ENCODE measurements at regions not wholly inside any gene's neighbourhood (a gene's known extent, or its start where the extent isn't known, plus 50 kb on each side); places are given as distances from the start of the nearest gene placed in this dataset.

GRCh38 chr5:2307631-2308030 is 424.9 kb upstream of the IRX4 start:
- TF ChIP-seq, protein P1, sequence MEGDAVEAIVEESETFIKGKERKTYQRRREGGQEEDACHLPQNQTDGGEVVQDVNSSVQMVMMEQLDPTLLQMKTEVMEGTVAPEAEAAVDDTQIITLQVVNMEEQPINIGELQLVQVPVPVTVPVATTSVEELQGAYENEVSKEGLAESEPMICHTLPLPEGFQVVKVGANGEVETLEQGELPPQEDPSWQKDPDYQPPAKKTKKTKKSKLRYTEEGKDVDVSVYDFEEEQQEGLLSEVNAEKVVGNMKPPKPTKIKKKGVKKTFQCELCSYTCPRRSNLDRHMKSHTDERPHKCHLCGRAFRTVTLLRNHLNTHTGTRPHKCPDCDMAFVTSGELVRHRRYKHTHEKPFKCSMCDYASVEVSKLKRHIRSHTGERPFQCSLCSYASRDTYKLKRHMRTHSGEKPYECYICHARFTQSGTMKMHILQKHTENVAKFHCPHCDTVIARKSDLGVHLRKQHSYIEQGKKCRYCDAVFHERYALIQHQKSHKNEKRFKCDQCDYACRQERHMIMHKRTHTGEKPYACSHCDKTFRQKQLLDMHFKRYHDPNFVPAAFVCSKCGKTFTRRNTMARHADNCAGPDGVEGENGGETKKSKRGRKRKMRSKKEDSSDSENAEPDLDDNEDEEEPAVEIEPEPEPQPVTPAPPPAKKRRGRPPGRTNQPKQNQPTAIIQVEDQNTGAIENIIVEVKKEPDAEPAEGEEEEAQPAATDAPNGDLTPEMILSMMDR (IDR thresholded peaks at IDR 0.05; ENCODE audit: borderline replicate concordance), result no peak
- H3K27me3 ChIP-seq (ENCODE audit: low read depth), result peaks cover 8% of the 10 kb centered on the region
- DNase-seq, result no peak
- no peak overlapping the region for H3K27ac ChIP-seq (replicated peaks)
- H3K4me1 ChIP-seq, result peaks cover 6% of the 10 kb centered on the region
- intact Hi-C loops (cut with micrococcal nuclease), result no loop called here
- no peaks in the 10 kb centered on the region for H3K36me3 ChIP-seq
- no peak overlapping the region for H3K4me3 ChIP-seq
- no peaks in the 10 kb centered on the region for H3K9me3 ChIP-seq (replicated peaks)

- Histone ChIP-seq H3K27me3 (ENCODE audit: low read depth) (peaks cover 16% of the 10 kb centered on the region), H3K36me3 (no peaks in the 10 kb centered on the region), H3K4me3 (no peak overlapping the region), H3K9me3 (replicated peaks) (no peaks in the 10 kb centered on the region), H3K4me1 (peaks cover 6% of the 10 kb centered on the region), H3K27ac (replicated peaks) (no peak overlapping the region)
- no peak for DNase-seq
- intact Hi-C loops (cut with micrococcal nuclease), result no loop called here
- TF ChIP-seq, protein P1 (IDR thresholded peaks at IDR 0.05; ENCODE audit: borderline replicate concordance), result no peak
Observed at GRCh38 chr5:2306711-2307110, 424.0 kb upstream of the IRX4 start.

DNA sequence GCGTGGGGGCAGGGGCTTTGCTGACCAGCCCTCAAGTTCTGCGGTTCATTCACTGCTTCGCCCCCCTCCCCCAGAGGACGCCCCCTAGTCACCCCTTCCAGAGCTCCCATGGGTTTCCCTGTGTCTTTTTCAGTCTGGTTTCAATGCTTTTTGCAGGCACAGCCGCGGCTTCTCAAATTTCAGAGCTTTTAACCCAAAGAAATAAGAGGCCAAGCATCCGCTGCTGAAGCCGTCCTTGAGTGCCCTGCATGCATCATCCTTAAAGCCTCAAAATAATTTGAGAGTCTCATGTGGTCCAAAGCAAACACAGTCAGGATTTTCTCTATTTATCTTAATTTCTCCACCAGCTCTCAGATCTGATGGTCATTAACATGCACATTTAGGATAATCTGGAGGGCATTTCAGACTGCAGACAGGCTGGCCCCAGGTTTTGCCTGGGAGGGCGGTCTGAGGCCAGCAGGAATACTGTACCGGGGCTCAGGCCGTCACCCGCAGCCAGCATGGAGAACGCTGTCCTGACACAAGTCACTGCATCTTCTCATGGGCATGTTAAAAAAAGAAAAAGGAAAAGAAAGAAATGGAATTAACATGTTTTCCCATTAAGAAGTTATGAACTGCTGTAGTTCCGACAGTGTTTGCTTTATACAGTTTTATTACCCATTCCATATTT is 420.8 kb upstream of the IRX4 start:
- Histone ChIP-seq H3K9me3 (replicated peaks) (no peaks in the 10 kb centered on the region), H3K4me3 (no peak overlapping the region), H3K27ac (replicated peaks) (no peak overlapping the region), H3K27me3 (ENCODE audit: low read depth) (peaks cover 47% of the 10 kb centered on the region), H3K4me1 (peaks cover 6% of the 10 kb centered on the region), H3K36me3 (no peaks in the 10 kb centered on the region)
- no peak for DNase-seq
- intact Hi-C loops (cut with micrococcal nuclease), result no loop called here
- TF ChIP-seq, protein P1 (IDR thresholded peaks at IDR 0.05; ENCODE audit: borderline replicate concordance), result no peak

GRCh38 chr5:2302169-2302568 is 419.4 kb upstream of the IRX4 start:
- DNase-seq, result no peak

DNA sequence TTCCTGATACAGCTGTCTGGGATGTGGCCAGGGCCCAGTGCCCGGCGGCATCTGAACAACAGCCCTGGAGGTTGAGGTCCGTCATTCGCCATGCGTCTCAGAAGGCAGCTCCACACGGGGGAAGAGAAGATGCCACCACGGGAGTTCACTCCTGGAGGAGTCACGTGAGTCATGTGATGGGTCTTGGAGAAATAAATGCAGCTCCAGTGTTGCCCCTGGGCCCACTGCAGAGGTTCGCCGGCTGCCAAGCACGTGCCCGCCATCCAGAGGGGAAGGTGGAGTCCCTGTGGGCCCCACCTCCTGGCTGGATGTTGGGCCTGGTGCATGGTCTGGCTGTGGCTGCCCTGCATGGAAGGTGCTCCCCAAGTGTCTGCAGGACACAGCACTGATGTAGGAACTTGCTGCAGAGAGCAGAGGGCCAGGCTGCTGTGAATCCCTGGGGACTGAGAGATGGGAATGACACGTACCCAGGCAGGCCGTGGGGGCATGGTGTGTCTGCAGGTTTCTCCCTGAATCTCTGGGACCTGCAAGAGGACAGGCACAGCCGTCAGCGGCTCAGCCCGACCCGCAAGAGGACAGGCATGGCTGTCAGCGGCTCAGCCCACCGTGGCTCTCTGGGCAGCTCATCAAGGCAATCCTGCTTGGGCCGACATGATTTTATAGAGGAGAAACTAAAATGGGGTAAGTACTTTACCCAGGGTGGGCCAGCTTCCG is 418.3 kb upstream of the IRX4 start:
- no peaks in the 10 kb centered on the region for H3K9me3 ChIP-seq (replicated peaks)
- no peak for DNase-seq
- H3K27ac ChIP-seq (replicated peaks), result no peak overlapping the region
- no peak overlapping the region for H3K4me3 ChIP-seq
- intact Hi-C loops (cut with micrococcal nuclease), result no loop called here
- no peaks in the 10 kb centered on the region for H3K36me3 ChIP-seq
- TF ChIP-seq, protein P1 (IDR thresholded peaks at IDR 0.05; ENCODE audit: borderline replicate concordance), result no peak
- peaks cover 6% of the 10 kb centered on the region for H3K4me1 ChIP-seq
- peaks cover 52% of the 10 kb centered on the region for H3K27me3 ChIP-seq (ENCODE audit: low read depth)

More at GRCh38 chr5:2302169-2302568, 419.4 kb upstream of the IRX4 start:
- Histone ChIP-seq H3K4me1 (peaks cover 6% of the 10 kb centered on the region), H3K9me3 (replicated peaks) (no peaks in the 10 kb centered on the region), H3K36me3 (no peaks in the 10 kb centered on the region), H3K27ac (replicated peaks) (no peak overlapping the region), H3K27me3 (ENCODE audit: low read depth) (peaks cover 52% of the 10 kb centered on the region), H3K4me3 (no peak overlapping the region)
- intact Hi-C loops (cut with micrococcal nuclease), result no loop called here
- TF ChIP-seq, protein P1 (IDR thresholded peaks at IDR 0.05; ENCODE audit: borderline replicate concordance), result no peak

All from left ventricle myocardium inferior (tissue), 1 donor.